WTC11 (cell line): ENCODE measurements at regions not wholly inside any gene's neighbourhood (a gene's known extent, or its start where the extent isn't known, plus 50 kb on each side); places are given as distances from the start of the nearest gene placed in this dataset.

Experiments used
- ATF2 ChIP-seq: sonication (generic); formaldehyde crosslinking; IDR thresholded peaks from 2 replicates; pipeline ENCODE4 v1.8.1; 2022; ENCODE audit warnings: low read depth, missing genetic modification reagents, borderline replicate concordance
- E2F4 ChIP-seq: sonication (generic); formaldehyde crosslinking; IDR thresholded peaks from 2 replicates; pipeline ENCODE4 v1.8.1; 2022; ENCODE audit warnings: low read depth, mild to moderate bottlenecking, moderate library complexity, missing genetic modification reagents, borderline replicate concordance
- GTF2I ChIP-seq: fragments of 250-450 bp; sonication (Bioruptor Pico); conservative IDR thresholded peaks from 2 replicates; pipeline ENCODE4 v1.4.0; 2021; ENCODE audit warnings: mild to moderate bottlenecking
- NR1H2 ChIP-seq: sonication (generic); formaldehyde crosslinking; IDR thresholded peaks from 2 replicates; pipeline ENCODE4 v1.9.0; 2021; ENCODE audit warnings: mild to moderate bottlenecking, moderate library complexity, missing genetic modification reagents
- TCF7 ChIP-seq: sonication (generic); formaldehyde crosslinking; IDR thresholded peaks from 2 replicates; pipeline ENCODE4 v1.8.0; 2022; ENCODE audit warnings: mild to moderate bottlenecking, low read depth, missing genetic modification reagents, moderate library complexity
- ZNF121 ChIP-seq: sonication (generic); formaldehyde crosslinking; IDR thresholded peaks from 2 replicates; pipeline ENCODE4 v1.8.0; 2023; ENCODE audit warnings: missing genetic modification reagents

- TF ChIP-seq ZNF121 (CRISPR knock-in tag) (no peak), ATF2 (no peak), GTF2I (no peak), TCF7 (CRISPR knock-in tag) (no peak), E2F4 (no peak), NR1H2 (no peak)
Observed at GRCh38 chr1:235011064-235011598, 117.5 kb downstream of the TOMM20 start.
